Stomach (tissue), 8 donors: ENCODE measurements at regions not wholly inside any gene's neighbourhood (a gene's known extent, or its start where the extent isn't known, plus 50 kb on each side); places are given as distances from the start of the nearest gene placed in this dataset.
"Not testable (repeated sequence)": the region's sequence is repeated elsewhere in the genome, so short reads cannot be mapped to it uniquely, and the experiment has no call there.

Experiments used
- DNase-seq, 2 donors: peaks; one replicate each; pipeline versions ENCODE4 v3.0.0 to v3.0.0-alpha.2; 2013 to 2019
- H3K27ac ChIP-seq, 5 donors: fragments of 200-600 bp in 4 of 5; sonication (generic) in 4 of 5; one replicate each; pipeline ENCODE4 v1.5.1; 2013 to 2019; ENCODE audit warnings: mild to moderate bottlenecking in 1 of 5, moderate library complexity in 1 of 5
- H3K27me3 ChIP-seq, 3 donors: fragments of 200-600 bp; sonication (generic); one replicate each; pipeline ENCODE4 v1.5.1; 2017 to 2019; ENCODE audit warnings: mixed run types in 1 of 3
- H3K36me3 ChIP-seq, 4 donors: fragments of 200-600 bp; sonication (generic); 1 replicate in 3 of 4; 2 replicates in 1 of 4; pipeline ENCODE4 v1.5.1; 2016 to 2019
- H3K4me1 ChIP-seq, 4 donors: fragments of 200-600 bp; sonication (generic); one replicate each; pipeline ENCODE4 v1.5.1; 2016 to 2019
- H3K4me3 ChIP-seq, 4 donors: fragments of 200-600 bp; sonication (generic) in 3 of 4; one replicate each; pipeline ENCODE4 v1.5.1; 2016 to 2019; ENCODE audit warnings: mild to moderate bottlenecking in 1 of 4
- H3K9me3 ChIP-seq, 4 donors: fragments of 200-600 bp; sonication (generic); one replicate each; pipeline ENCODE4 v1.5.1; 2016 to 2019
- CTCF ChIP-seq, 7 experiments: fragments of 450-650 bp in 4 of 7; fragments of 200-600 bp in 3 of 7; sonication (generic) in 3 of 7; IDR thresholded peaks; one replicate each; pipeline ENCODE4 v1.5.1; 2016 to 2019; ENCODE audit warnings: antibody characterized with exemption in 7 of 7, control low read depth in 2 of 7, mild to moderate bottlenecking in 1 of 7
- EP300 ChIP-seq: sonication (generic); formaldehyde crosslinking; IDR thresholded peaks from one replicate; pipeline ENCODE4 v1.6.1; 2017; ENCODE audit warnings: antibody characterized with exemption
- POLR2A ChIP-seq, 4 donors: fragments of 450-650 bp; IDR thresholded peaks; one replicate each; pipeline ENCODE4 v1.6.1; 2016; ENCODE audit warnings: antibody characterized with exemption in 4 of 4, control low read depth in 2 of 4, mild to moderate bottlenecking in 1 of 4, moderate library complexity in 1 of 4
- POLR2AphosphoS5 ChIP-seq, 3 donors: sonication (generic); formaldehyde crosslinking; IDR thresholded peaks; one replicate each; pipeline ENCODE4 v1.6.1; 2016; ENCODE audit warnings: antibody characterized with exemption in 3 of 3
- WGBS, 5 donors: extraction: QIAGEN DNeasy Blood & Tissue Kit in 3 of 5; methylation state at CpG; one replicate each; pipeline versions ENCODE4 v1.1.5 to v1.1.7; 2013 to 2018; 5-methylcytosine and 5-hydroxymethylcytosine counted together
- intact Hi-C: fragments of 100-400 bp; cut with DNase I; formaldehyde crosslinking; loops from one replicate; pipeline ENCODE4 v1.15.1; 2023; ENCODE audit warnings: low total_unique reads
- donor health status: healthy with polysubstance abuse.
- donor health status: Bipolar disorder and iron deficiency.
- donor health status: healthy.

GRCh38 chr1:67500413-67500959 is 70.3 kb upstream of the SERBP1 start:
- intact Hi-C loops = loop anchor here (5.0 kb wide), 1 partner anchor 273 kb away; no protein-coding TSS in a partner anchor
- TF ChIP-seq POLR2AphosphoS5 (IDR thresholded peaks at IDR 0.05) (peak in 1 of 3 donors; percentile 57), EP300 (no peak), CTCF (IDR thresholded peaks at IDR 0.05) (peak in 5 of 7 experiments; percentile 88 to 96 (median 92)), POLR2A (IDR thresholded peaks at IDR 0.05) (no peak)
- no peaks in the 10 kb centered on the region for H3K9me3 ChIP-seq
- 1 to 4% (median 2%) methylated on average over 17 to 18 of the region's 18 CpGs for WGBS, 5 donors
- H3K4me1 ChIP-seq = peaks cover 0 to 6% (median 5%) of the 10 kb centered on the region in 4 donors
- peaks cover 0 to 6% (median 0%) of the 10 kb centered on the region in 3 donors for H3K27me3 ChIP-seq
- no peak overlapping the region for H3K27ac ChIP-seq
- no peak overlapping the region for H3K4me3 ChIP-seq
- peak; percentile 91 to 95 for DNase-seq
- H3K36me3 ChIP-seq = no peaks in the 10 kb centered on the region

- H3K27me3 ChIP-seq = peaks cover 0 to 6% (median 0%) of the 10 kb centered on the region in 3 donors
- H3K9me3 ChIP-seq = no peaks in the 10 kb centered on the region
- H3K4me3 ChIP-seq = no peak overlapping the region
- no peak for DNase-seq
- intact Hi-C loops = loop anchor here (5.0 kb wide), 1 partner anchor 277 kb away; no protein-coding TSS in a partner anchor
- peaks cover 0 to 6% (median 5%) of the 10 kb centered on the region in 4 donors for H3K4me1 ChIP-seq
- no peak overlapping the region for H3K27ac ChIP-seq
- TF ChIP-seq EP300 (no peak), POLR2AphosphoS5 (IDR thresholded peaks at IDR 0.05) (no peak), POLR2A (IDR thresholded peaks at IDR 0.05) (no peak), CTCF (IDR thresholded peaks at IDR 0.05) (no peak)
- WGBS, 5 donors = 77 to 94% (median 84%) methylated on average over 2 of the region's 2 CpGs
- no peaks in the 10 kb centered on the region for H3K36me3 ChIP-seq
Measured at GRCh38 chr1:67503974-67504373, 73.8 kb upstream of the SERBP1 start.

- H3K36me3 ChIP-seq, H3K4me3 ChIP-seq, H3K4me1 ChIP-seq, H3K27ac ChIP-seq, intact Hi-C loops, H3K27me3 ChIP-seq, DNase-seq: not testable (repeated sequence)
- H3K9me3 ChIP-seq = peaks cover 5 to 19% (median 12%) of the 10 kb centered on the region in 4 donors
- 65 to 67% (median 67%) methylated on average over 11 of the region's 11 CpGs for WGBS, 5 donors
Measured at GRCh38 chr1:67513392-67514294, 83.4 kb upstream of the SERBP1 start.

- WGBS, 5 donors = 74 to 87% (median 78%) methylated on average over 4 of the region's 4 CpGs
Measured at GRCh38 chr1:67514300-67514699, 84.1 kb upstream of the SERBP1 start.

More at GRCh38 chr1:67514300-67514699, 84.1 kb upstream of the SERBP1 start:
- TF ChIP-seq EP300 (no peak), POLR2AphosphoS5 (IDR thresholded peaks at IDR 0.05) (no peak), POLR2A (IDR thresholded peaks at IDR 0.05) (no peak), CTCF (IDR thresholded peaks at IDR 0.05) (no peak)
- Histone ChIP-seq H3K27ac (no peak overlapping the region), H3K9me3 (peaks cover 5 to 19% (median 12%) of the 10 kb centered on the region in 4 donors), H3K36me3 (no peaks in the 10 kb centered on the region), H3K4me1 (no peaks in the 10 kb centered on the region), H3K27me3 (no peaks in the 10 kb centered on the region), H3K4me3 (no peak overlapping the region)
- intact Hi-C loops = no loop called here
- no peak for DNase-seq
